ES-I3 (cell line): ENCODE measurements at regions not wholly inside any gene's neighbourhood (a gene's known extent, or its start where the extent isn't known, plus 50 kb on each side); places are given as distances from the start of the nearest gene placed in this dataset.

ENCODE experiments used
- H3K36me3 ChIP-seq: 2 replicates; pipeline ENCODE4 v1.6.1; 2013; ENCODE audit warnings: mild to moderate bottlenecking, low read length, control low read depth, moderate library complexity; ENCODE audit not compliant: insufficient read depth
- H3K4me1 ChIP-seq: 2 replicates; pipeline ENCODE4 v1.6.1; 2013; ENCODE audit warnings: mild to moderate bottlenecking, control low read depth, low read length; ENCODE audit not compliant: insufficient read depth
- H3K9ac ChIP-seq: 2 replicates; pipeline ENCODE4 v1.6.1; 2013; ENCODE audit warnings: low read depth, mild to moderate bottlenecking, low read length, moderate library complexity
- H3K9me3 ChIP-seq: 2 replicates; pipeline ENCODE4 v1.6.1; 2013; ENCODE audit warnings: mild to moderate bottlenecking, low read length, moderate library complexity; ENCODE audit not compliant: control insufficient read depth, insufficient read depth

DNA sequence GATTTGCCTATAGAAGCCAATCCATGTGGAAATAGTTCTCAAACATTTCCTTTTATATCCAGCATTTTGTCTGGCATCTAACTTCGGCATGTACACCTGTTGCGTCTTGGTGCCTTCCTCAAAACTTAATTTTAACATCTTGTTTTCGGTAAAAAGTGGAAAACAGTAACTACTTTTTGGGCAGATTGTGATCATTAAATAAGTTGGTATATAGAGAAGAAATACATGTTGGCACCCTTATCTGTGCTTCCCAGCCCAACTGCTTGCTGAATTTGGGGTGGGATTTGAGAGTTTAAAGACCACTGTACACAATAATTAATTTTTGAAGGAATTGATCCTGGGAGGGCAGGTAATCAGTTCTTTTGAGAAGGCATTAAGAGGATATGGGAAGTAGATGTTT, 566.8 kb downstream of the PDCD6IP start:
- Histone ChIP-seq H3K4me1 (0 out of 2 replicates have a peak, but pooled peaks cover 3% of the 10 kb centered on the region), H3K36me3 (no peaks in the 10 kb centered on the region), H3K9ac (no peak overlapping the region)

DNA sequence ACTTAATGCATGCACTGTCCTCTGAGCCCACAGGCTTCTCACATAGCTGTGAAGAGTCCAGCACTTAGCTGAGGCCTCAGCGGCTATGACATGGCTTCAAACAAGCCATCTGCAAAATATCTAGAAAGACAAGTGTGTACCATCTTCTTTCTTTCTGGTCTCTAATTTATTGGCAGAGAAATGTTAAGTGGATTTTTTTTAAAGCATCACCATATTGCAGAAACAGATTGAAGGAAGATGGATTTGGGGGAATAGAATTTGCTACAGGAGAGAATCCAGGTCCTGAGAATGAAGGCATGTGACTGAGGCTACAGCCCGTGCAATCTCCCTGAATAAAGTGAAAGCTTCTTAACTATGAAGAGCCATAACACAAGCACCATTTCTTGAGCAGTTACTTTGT, 567.3 kb downstream of the PDCD6IP start:
- H3K9ac ChIP-seq, result no peak overlapping the region
- H3K4me1 ChIP-seq, result 0 out of 2 replicates have a peak, but pooled peaks cover 3% of the 10 kb centered on the region
- H3K9me3 ChIP-seq, result no peaks in the 10 kb centered on the region
- H3K36me3 ChIP-seq, result no peaks in the 10 kb centered on the region

More for the DNA sequence above, 566.8 kb downstream of the PDCD6IP start:
- H3K9me3 ChIP-seq, result no peaks in the 10 kb centered on the region

DNA sequence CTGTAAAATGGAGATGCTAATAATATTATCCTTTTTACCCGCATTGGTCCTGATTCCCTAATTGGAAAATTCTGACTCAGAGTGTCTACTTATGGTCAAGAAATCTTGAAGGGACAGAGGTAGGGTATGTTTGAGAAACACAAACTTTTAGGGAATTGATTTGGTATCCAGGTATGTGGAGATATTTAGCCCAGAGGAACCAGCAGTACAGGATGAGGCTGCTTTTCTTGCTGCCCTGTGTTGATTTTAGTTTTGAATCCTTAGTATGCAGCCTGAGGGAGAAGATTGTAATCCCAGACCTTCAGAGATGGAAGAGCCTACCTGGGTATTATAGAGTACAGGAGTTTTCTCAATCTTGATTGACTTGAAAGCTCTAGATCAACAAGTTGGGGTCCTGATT, 569.1 kb downstream of the PDCD6IP start:
- no peaks in the 10 kb centered on the region for H3K36me3 ChIP-seq
- no peak overlapping the region for H3K9ac ChIP-seq
- no peaks in the 10 kb centered on the region for H3K9me3 ChIP-seq
- 0 out of 2 replicates have a peak, but pooled peaks cover 3% of the 10 kb centered on the region for H3K4me1 ChIP-seq

DNA sequence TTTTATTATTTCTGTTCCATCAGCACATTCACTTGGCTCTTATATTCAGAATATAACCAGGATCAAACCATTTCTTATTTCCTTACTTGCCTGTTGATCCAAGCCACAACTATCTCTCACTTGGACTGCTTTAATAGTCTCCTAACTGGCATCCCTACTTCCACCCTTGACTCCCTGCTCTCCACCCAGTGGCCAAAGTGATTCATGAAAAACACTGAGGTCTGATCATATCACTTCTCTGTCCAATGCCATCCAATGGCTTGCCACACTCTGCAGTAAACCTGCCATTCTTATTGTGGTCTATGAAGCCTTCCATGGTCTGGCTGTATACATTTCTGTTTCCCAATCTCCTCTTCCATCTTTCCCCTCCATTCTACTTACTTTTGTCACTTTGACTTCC, 576.1 kb downstream of the PDCD6IP start:
- Histone ChIP-seq H3K9ac (no peak overlapping the region), H3K4me1 (no peaks in the 10 kb centered on the region), H3K9me3 (no peaks in the 10 kb centered on the region), H3K36me3 (no peaks in the 10 kb centered on the region)

DNA sequence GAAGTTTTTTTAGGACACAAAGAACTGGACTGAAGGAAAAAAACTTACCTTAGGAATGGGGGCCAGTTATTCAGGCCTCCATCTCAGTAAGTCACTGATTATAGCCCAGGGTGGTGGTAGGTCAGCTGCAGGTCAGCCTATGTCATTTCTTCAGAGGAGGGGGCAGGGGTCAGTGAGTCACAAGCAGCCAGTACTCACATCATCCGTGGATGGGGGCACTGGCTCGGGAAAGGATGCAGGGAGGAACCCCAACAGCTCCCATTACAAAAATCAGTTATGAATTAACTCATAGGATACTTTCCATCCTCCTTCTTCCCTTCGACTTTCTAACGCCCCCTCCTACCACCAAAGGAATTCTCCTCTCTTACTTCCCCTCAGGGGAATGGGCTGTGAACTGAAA, 578.3 kb downstream of the PDCD6IP start:
- H3K9ac ChIP-seq, result no peak overlapping the region
- no peaks in the 10 kb centered on the region for H3K4me1 ChIP-seq
- no peaks in the 10 kb centered on the region for H3K9me3 ChIP-seq
- H3K36me3 ChIP-seq, result no peaks in the 10 kb centered on the region

DNA sequence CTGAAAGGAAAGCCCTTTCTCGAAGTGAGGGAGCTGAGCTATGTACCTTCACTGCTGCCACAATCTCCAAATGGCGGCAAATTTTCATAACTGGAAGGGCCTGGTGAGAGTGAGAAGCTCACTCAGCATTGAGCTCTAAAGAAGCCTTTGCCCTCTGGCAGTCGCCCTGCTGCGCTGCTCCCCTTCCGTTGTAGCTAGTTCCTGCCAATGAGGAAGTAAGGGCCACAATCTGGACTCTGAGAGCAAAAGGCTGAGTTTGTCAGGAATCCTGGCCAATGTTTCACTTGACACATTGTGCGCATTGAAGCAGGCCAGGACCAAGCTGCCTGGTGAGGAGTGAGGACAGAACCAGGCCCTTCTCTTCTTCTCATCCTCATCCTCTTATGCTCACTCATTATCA, 579.5 kb downstream of the PDCD6IP start:
- Histone ChIP-seq H3K36me3 (no peaks in the 10 kb centered on the region), H3K4me1 (no peaks in the 10 kb centered on the region), H3K9me3 (no peaks in the 10 kb centered on the region), H3K9ac (no peak overlapping the region)

DNA sequence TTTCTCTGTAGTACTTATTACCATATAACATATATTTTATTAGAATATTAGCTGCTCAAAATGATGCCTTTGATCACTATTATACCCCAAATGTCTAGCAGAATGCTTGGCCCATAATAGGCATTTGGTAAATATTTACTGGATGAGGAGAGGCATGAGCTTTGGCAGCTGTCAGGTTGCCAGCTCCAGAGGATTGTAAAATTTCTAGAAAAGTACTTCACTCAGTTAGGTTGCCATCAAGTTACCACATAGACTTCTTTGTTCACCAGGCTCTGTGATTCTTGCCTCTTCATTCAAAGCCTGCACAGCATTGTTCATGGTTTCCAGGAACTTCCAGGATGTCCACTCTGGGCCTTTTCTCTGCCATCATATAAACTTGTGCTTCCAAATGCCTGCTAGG, 582.8 kb downstream of the PDCD6IP start:
- no peaks in the 10 kb centered on the region for H3K36me3 ChIP-seq
- H3K4me1 ChIP-seq, result no peaks in the 10 kb centered on the region
- no peaks in the 10 kb centered on the region for H3K9me3 ChIP-seq
- H3K9ac ChIP-seq, result no peak overlapping the region

DNA sequence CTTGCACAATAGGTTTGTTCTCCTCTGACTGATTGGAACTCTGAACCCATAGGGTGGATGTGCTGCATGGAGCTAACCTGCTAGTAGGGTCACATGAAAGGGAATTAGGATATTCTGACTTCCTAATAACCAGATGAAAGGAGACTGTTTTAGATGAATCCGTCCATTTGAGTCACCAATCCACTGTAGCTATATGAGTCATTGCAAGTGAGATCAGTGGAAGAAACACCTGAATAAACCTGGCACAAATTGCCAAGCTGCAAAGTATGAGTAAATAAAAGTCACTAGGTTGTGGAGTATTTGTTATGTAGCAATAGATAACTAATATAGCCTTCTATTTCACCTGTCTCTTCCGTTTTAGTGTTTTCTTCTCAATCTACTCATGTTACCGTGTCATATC, 584.4 kb downstream of the PDCD6IP start:
- Histone ChIP-seq H3K9ac (no peak overlapping the region), H3K36me3 (no peaks in the 10 kb centered on the region), H3K9me3 (no peaks in the 10 kb centered on the region), H3K4me1 (peaks cover 6% of the 10 kb centered on the region; the same call in 1 of the 2 replicates)

DNA sequence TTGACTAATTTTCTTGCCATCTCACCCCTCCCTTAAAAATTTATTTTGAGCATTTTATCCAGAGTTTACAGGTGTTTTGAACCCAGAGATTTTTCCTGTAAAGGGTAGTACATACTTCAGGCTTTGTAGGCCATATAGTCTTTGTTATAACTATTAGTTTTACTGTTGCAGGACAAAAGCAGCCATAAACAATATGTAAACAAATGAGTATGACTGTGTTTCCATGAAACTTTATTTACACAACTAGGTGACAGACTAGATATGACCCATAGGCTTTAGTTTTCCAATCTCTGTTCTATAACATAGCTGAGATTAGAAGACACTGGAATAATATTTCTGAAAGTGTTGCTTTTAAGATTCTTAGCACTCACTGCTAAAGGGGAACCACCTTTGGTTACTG, 587.9 kb downstream of the PDCD6IP start:
- Histone ChIP-seq H3K36me3 (no peaks in the 10 kb centered on the region), H3K9me3 (no peaks in the 10 kb centered on the region)

DNA sequence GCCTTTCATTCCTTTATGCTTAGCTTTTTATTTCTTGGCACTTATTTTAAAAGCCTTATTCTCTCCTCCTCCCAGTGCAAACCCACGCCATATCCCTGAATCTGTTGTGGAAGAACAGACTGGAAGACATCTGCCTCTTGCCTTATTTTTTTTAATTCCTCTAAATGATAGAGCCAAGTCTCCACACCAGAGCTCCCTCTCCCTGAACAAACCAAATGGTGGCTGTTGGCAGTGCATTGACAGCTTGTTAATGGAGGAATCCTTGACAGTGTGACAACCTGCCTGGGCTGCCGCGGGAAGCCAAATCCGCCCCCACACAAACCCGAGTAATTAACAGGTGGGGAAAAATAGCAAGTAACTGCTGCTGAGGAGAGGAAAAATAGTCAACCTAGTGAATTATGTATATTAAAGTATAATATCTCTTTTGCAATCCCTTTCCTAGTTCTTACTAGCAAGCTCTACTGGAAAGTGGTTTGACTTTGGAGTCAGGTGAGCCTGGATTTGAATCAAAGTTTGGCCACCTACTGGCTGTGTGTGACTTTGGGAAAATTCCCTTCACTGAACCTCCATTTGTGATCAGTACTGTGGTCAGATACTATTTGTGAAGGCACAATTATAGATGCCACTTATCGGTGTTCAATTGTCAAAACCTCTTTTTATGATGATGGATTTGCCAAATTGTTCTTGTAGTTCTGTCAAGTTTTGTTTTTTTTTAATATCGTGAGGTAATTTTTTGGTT, 589.6 kb downstream of the PDCD6IP start:
- Histone ChIP-seq H3K4me1 (peaks cover 6% of the 10 kb centered on the region; the same call in 1 of the 2 replicates), H3K9ac (no peak overlapping the region), H3K36me3 (no peaks in the 10 kb centered on the region), H3K9me3 (no peaks in the 10 kb centered on the region)

More for the DNA sequence above, 587.9 kb downstream of the PDCD6IP start:
- Histone ChIP-seq H3K9ac (no peak overlapping the region), H3K4me1 (peaks cover 6% of the 10 kb centered on the region; the same call in 1 of the 2 replicates)

DNA sequence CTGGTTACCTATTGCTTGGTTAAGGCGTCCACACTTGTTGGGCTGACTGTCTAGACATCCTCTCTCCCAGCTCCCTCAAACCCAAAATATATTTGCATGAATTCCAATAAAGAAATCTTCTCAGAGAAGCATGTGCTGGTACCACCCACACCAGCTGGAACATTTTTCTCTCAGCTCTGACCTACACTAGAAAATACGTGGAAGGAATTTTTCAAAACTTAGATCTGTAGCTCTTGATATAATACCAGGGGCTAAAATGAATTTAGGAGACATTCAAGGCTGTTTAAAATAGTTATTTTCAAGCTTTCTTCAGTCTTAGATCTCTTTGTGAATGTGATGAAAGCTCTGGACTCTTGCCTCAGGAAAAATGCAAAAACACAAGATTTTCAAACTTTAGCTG, 590.4 kb downstream of the PDCD6IP start:
- no peak overlapping the region for H3K9ac ChIP-seq
- H3K9me3 ChIP-seq, result no peaks in the 10 kb centered on the region
- H3K4me1 ChIP-seq, result peaks cover 6% of the 10 kb centered on the region; the same call in 1 of the 2 replicates
- H3K36me3 ChIP-seq, result no peaks in the 10 kb centered on the region

DNA sequence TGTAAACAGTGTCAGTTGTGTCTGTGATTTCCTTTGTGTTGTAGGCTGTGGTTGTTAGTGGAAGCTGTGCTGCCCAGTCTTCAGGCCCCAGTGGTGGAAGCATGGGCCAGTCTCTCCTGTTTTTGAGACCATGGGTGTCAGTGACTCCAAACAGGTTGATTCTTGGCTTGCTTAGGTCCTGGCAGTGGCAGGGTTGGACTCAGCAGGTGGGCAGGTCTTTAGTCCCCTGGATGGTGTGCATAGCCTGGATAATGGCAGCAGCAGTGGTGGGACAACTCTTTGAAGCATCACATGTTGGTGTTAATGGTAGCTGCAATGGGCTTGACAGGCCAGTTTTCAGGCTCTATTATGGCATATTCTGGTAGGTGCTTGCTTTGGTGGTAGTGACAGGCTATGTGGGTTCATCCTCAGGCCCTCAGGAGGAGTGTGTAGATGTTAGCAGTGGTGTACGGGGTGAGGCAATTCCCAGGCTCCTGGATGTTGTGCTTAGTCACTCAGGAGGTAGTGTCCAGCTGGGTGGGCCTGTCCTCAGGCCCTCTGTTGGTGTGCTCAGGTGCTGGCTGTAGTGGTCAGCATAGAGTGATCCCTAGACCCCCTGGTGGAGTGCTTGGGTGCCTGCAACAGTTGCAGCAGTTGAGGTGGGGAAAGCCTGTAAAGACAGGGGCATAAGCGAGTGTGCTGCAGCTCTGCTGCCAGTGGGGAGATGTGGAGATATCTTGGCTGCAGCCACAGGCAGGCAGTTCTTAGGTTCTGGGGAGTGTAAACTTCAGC, 596.7 kb downstream of the PDCD6IP start:
- no peak overlapping the region for H3K9ac ChIP-seq
- no peaks in the 10 kb centered on the region for H3K4me1 ChIP-seq
- H3K9me3 ChIP-seq, result no peaks in the 10 kb centered on the region
- no peaks in the 10 kb centered on the region for H3K36me3 ChIP-seq

DNA sequence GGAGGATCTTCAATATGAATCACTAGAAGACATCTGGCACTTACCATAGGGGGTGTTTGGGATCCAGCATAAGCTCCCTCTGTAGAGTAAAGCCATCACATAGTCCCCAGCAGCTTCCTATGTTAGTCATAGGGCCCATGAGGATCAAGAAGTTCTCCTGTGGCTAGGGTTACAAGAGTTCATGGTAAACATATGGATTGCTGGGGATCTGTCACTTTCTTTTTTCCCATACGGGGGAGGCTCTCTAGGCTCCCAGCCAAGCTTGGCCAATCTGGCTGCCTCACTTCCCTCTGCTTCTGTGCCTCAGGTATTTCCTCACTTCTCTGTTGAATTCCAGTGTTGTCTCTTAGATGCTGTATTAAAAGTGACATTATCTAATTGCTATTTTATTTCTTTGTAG, 597.9 kb downstream of the PDCD6IP start:
- no peaks in the 10 kb centered on the region for H3K9me3 ChIP-seq
- H3K4me1 ChIP-seq, result no peaks in the 10 kb centered on the region

DNA sequence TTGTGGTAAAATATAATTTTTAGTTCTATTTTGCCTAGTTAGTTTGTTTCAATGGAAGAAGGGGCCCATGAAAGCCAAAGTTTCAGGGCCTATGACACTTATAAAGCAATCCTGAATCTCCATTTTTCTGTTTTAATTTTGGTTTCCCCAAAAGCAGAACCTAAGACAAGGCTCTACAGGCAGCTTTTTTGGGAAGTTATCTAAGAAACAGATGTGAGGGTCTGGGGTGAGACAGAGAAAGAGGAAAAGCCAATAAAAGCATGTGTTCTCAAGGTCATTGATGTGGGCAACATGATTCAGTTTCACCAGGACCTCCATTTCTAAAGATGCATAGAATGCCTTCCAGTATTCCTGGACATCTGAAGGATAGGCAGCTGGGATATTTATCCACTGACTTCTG, 598.5 kb downstream of the PDCD6IP start:
- Histone ChIP-seq H3K9ac (no peak overlapping the region), H3K36me3 (no peaks in the 10 kb centered on the region), H3K9me3 (no peaks in the 10 kb centered on the region), H3K4me1 (no peaks in the 10 kb centered on the region)

More for the DNA sequence above, 597.9 kb downstream of the PDCD6IP start:
- no peaks in the 10 kb centered on the region for H3K36me3 ChIP-seq
- H3K9ac ChIP-seq, result no peak overlapping the region

DNA sequence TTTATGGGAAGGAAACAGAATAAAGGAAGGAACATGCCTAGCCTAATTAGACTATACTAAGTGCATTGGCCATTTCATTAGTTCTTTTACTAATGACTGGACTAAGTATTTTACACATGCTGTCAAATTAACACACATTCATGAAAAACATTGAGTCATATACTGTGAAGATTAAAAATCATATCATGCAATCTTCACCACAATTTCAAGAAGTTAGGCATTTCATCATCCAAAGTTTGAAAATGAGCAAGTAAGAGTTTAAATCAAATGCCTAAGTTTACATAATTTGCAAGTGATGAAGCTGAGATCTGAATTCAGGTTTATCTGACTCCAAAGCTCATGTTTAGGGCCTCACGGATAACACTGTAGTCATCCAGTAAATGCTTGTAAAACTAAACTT, 601.0 kb downstream of the PDCD6IP start:
- no peaks in the 10 kb centered on the region for H3K36me3 ChIP-seq
- H3K4me1 ChIP-seq, result no peaks in the 10 kb centered on the region
- no peaks in the 10 kb centered on the region for H3K9me3 ChIP-seq
- H3K9ac ChIP-seq, result no peak overlapping the region
